GM18519 (cell line): ENCODE measurements at regions not wholly inside any gene's neighbourhood (a gene's known extent, or its start where the extent isn't known, plus 50 kb on each side); places are given as distances from the start of the nearest gene placed in this dataset.

Experiments used
- ATAC-seq: cut with Tn5 transposase; IDR thresholded peaks from one replicate; pipeline ENCODE4 v1.9.1; 2021; ENCODE audit warnings: mild to moderate bottlenecking, moderate library complexity; ENCODE audit not compliant: unreplicated experiment, low FRiP score

GRCh38 chr3:117480525-117480924 is 770.9 kb downstream of the TUSC7 start:
- ATAC-seq, result no peak

DNA sequence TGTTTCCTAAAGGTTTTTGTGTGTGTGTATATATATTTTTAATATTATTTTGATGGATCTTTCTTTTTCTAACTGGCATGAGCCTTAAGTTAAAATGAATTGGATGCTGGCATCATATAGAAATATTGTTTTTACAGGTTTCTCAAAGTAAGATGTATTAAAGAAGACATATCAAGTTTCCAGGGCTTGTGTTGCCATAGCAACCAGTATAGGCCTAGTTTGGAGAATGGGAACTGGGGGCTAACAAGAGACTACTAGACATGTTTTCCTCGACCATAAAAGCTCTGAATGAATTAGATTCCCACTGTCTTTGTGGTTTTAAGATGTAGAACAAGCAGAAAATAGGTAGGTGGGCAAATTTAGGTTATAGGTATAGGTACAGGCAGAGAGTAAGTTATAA is 771.4 kb downstream of the TUSC7 start:
- ATAC-seq, result no peak

- ATAC-seq, result no peak
Observed at GRCh38 chr3:117483839-117484238, 774.3 kb downstream of the TUSC7 start.

- ATAC-seq, result no peak
Observed at GRCh38 chr3:117485841-117486240, 776.3 kb downstream of the TUSC7 start.

DNA sequence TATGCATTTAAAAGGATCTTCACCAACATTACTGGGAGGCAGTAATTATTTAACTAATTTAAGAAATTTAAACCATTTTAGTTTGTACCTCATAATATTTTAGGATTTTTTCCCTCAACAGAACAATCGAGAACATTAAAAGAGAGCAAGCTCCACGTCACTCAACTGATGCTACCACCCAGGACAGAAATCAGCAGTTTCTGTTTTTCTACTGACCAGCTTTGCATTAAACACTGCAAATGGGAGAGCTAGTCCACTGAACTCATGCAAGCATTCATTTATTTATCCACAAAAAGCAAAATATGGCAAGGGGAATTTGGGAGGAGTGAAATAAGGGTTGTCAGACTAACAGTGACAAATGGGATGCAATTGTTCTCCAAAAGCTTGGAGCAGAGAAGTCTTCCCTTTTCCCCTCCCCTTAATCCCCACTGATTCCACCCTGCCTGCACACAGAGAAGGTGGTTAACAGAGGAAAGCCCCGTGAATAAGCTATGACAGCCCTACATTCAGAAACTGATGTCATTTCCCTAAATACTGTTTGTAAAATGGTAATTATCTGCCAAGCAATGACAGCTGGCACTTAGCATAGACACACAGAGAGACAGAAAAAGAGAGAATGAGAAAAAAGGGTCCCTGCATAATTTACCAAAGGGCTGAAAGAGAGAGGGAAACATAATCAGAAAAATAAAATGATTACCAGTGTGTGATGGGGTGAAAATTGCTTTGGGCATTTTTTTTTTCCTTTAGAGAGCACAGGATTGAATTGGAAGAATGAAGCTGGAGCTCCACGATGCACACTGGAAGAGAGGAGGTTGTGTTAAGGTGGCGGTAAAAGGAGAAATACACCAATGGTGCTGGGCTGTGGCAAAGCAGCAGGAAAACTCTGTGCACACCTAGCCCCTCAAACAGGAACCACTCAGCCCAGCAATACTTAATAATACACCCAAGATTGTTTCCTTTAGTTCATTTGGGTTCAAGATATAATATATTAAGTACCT is 777.4 kb downstream of the TUSC7 start:
- peak; percentile 87 for ATAC-seq

DNA sequence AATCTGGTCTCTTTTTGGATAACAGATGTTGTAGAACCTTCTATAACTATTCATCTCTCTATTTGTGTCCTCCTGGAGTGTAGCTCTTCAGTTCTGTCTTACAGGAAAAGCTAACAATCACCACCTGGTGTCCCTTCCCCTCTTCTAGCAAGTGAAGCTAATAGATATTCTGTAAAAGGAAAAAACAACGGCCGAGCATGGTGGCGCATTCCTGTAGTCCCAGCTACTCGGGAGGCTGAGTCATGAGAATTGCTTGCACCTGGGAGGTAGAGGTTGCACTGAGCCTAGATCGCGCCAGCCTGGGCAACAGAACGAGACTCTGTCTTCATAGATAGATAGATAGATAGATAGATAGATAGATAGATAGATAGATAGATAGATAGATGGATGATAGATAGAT is 779.4 kb downstream of the TUSC7 start:
- no peak for ATAC-seq

DNA sequence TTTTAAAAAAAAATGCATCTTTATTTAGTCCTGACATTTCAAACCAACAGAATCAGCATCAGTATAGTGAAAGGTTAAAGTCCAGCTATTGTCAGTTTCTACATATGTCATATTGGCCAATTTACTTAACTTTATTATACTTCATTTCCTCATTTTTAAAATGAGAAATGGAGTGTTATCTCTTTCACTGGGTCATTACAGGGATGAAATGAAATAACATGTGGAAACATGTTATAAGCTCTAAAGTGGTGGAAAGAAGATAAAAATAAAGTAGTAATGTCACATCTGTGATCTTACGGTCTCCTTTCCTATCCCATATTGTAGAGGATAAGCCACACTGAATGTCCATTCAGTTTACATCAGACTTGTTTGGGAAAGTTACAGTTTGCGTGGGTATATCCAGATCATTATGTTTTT is 780.1 kb downstream of the TUSC7 start:
- no peak for ATAC-seq

- ATAC-seq, result no peak
Observed at GRCh38 chr3:117490716-117491115, 781.1 kb downstream of the TUSC7 start.

DNA sequence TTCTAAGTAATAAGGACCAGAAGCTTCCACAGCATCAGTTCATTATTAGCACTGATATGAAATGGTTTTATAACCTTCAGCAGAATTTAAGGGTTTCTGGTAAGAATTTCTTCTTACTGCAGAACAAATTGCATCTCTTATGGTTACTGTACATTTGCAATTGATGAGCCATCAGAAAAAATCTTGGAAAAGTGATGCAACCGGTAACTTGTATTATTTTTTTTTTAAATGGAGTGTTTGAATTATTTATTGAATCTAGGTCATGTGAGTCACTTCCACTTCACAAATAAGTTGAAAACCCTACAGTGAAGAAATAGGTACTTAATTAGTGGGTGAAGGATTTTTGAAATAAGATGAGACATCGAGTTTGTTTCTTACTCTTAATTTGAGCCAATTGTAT is 786.0 kb downstream of the TUSC7 start:
- no peak for ATAC-seq

DNA sequence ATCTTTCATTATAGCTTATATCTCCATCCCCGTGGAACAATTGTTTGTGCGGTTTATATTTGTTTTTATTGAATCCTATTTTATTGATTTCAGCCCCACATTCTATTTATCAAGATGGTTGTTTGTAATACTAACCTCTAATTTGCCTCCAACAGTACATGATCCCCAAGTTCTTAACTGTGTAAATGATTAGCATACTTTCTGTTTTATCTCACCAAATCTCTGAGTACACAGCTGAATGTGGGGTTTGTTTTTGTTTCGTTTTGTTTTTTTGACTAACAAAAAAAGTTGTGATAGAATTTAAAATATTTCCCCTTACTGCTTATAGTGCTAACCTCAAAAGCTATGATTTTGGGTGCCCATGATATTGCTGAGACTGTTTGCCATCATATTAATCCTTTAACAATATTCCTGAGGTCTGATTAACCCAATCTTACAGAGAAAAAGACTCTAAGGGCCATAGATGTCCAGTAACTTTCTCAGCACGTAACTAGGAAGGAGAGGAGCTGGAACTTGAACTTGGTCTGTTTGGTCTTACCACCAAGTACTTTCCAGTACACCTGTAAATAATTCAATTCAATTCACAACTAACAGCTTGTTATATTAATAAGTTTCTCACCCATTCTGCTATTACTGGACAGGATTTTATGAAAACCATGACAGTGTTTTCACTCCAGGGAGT is 789.8 kb downstream of the TUSC7 start:
- ATAC-seq, result no peak

DNA sequence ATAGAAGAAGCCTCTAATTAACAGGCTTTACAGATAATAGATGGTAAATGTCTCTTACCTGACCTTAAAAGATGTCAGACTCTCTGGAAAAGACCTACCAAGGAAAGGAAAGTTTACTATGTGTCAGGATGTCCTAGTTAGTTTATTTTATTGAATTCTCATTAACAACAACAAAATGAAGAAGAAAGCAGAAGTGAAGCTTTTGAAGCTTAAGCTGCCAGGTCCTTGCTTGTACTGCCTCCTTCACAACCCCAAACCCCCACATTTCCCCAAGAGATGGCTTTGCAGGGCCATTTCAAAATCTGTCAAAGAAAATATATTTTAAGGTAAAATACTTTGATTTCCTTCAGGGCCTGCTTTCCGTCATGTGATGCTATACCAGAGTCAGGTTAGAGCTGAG is 798.4 kb downstream of the TUSC7 start:
- ATAC-seq, result no peak

GRCh38 chr3:117509858-117510257 is 800.3 kb downstream of the TUSC7 start:
- no peak for ATAC-seq

GRCh38 chr3:117510396-117510795 is 800.8 kb downstream of the TUSC7 start:
- no peak for ATAC-seq

DNA sequence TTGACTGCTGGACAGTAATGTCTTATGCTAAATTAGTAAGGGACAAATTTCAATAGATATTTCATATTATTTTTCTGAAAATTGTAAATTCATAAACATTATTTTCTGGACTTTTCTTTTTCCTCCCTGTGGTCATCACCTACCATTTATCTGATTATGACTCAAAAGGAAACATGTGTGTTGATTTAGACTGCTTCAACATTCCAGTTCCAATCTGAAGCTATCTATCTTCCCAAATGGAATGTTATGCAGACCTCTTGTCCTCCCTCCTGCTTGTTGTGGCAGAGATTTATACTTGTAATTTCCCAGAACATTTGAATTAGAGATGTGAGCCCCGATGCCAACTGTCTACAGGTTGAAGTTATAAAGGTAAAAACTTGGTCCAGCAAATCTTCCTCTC is 803.4 kb downstream of the TUSC7 start:
- no peak for ATAC-seq

DNA sequence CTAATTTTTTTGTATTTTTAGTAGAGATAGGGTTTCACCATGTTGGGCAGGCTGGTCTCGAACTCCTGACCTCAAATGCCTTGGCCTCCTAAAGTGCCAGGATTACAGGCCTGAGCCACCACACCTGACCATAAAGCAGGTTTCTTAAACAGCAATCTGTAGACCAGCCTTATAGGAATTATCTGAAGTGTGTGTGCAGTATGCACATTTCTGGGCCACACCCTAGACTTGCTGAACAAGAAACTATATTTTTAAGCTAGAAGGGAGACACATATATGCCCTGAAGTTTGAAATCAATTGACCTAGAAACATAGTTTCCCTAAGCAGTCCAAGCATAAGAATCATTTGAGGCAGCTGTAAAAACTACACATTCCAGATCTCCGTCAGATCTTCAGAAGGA is 805.7 kb downstream of the TUSC7 start:
- no peak for ATAC-seq

DNA sequence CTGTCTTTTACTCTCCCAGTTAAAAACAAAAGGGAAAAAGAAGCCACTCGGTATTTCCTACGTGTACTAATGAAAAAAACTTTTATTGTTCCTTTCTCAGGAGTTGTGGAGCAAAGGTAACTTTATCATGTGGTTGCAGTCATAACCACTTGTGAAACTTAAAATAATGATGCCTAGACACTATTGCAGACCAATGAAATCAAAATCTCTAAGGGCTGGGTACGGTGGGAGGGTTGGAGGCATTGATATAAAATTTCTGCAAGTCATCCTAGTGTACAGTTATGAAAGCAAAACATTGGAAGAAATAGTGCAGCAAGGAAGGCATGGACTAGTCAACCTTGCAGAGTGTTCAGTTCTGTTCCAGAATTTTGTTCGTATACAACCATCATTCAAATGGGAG is 808.8 kb downstream of the TUSC7 start:
- no peak for ATAC-seq

- ATAC-seq, result no peak
Observed at GRCh38 chr3:117519776-117520175, 810.2 kb downstream of the TUSC7 start.

- no peak for ATAC-seq
Observed at GRCh38 chr3:117520582-117520981, 811.0 kb downstream of the TUSC7 start.

GRCh38 chr3:117523418-117523817 is 813.8 kb downstream of the TUSC7 start:
- ATAC-seq, result no peak

DNA sequence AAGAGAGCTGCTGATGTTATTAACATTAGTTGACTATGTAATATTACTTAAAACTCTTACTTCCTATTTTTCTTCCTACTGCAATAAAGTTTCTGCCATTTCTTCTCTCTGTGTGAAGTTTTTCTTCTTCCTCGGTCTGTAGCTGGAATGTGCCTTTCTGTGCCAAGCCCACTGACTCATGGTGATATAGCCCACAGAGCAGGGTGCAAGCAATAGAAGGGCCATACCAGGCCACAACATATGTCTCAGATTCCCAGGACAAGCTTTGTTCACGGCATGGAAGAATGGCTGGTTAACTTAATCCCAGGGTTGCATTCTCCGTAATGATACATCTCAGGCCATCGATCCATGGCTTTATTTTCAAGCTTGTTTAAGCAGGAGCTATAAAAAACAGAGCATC is 815.3 kb downstream of the TUSC7 start:
- no peak for ATAC-seq

DNA sequence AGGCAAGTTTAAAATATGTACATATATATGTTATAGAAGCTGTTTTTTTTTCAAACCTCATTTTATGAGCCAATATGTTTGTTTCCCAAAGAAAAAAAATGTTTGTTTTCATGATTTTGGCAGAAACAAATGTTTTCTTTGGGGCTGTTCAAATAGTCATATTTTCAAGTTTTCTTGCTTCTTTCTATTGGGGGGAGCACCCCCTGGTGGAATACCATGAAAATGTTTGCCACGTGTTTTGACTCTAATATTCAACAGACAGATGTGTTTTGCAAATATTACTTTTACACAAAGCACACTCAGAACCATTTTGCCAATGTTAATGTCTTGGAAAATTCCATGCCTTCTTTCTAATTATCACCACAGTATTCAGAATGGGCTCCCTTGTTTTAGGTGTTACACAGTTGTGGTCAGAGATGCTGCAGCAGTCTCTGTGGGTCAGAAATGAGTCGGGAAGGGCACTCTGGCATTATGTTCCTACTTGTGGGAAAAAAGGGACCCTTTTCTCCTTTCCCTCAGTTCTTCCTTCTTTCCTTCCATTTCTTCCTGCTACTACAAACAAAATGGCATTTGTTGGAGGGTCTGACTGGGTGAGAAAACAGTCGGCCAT is 817.0 kb downstream of the TUSC7 start:
- no peak for ATAC-seq
